BLaER1 (cell line): ENCODE measurements at regions not wholly inside any gene's neighbourhood (a gene's known extent, or its start where the extent isn't known, plus 50 kb on each side); places are given as distances from the start of the nearest gene placed in this dataset.

Experiments used
- H3K27ac ChIP-seq: shearing (Covaris generic); formaldehyde crosslinking; 2 replicates; pipeline ENCODE4 v1.8.1; 2022
- H3K27me3 ChIP-seq: shearing (Covaris generic); formaldehyde crosslinking; 2 replicates; pipeline ENCODE4 v1.8.1; 2022
- H3K36me3 ChIP-seq: shearing (Covaris generic); formaldehyde crosslinking; 2 replicates; pipeline ENCODE4 v1.8.1; 2022
- H3K4me1 ChIP-seq: shearing (Covaris generic); formaldehyde crosslinking; 2 replicates; pipeline ENCODE4 v1.8.1; 2022
- H3K4me2 ChIP-seq: shearing (Covaris generic); formaldehyde crosslinking; 2 replicates; pipeline ENCODE4 v1.8.1; 2022
- H3K4me3 ChIP-seq: shearing (Covaris generic); formaldehyde crosslinking; 2 replicates; pipeline ENCODE4 v1.8.1; 2022
- H3K9ac ChIP-seq: shearing (Covaris generic); formaldehyde crosslinking; 2 replicates; pipeline ENCODE4 v1.8.1; 2022
- H3K9me3 ChIP-seq: shearing (Covaris generic); formaldehyde crosslinking; 2 replicates; pipeline ENCODE4 v1.8.1; 2022
- H4K20me1 ChIP-seq: shearing (Covaris generic); formaldehyde crosslinking; 2 replicates; pipeline ENCODE4 v1.8.1; 2022
- Cebpa-rat ChIP-seq: shearing (Covaris generic); IDR thresholded peaks from 2 replicates; pipeline ENCODE4 v1.8.1; 2022

- Histone ChIP-seq H3K4me2 (no peak overlapping the region), H4K20me1 (no peaks in the 10 kb centered on the region), H3K4me1 (peaks cover 15% of the 10 kb centered on the region), H3K36me3 (no peaks in the 10 kb centered on the region), H3K9me3 (peaks cover 37% of the 10 kb centered on the region), H3K27me3 (no peaks in the 10 kb centered on the region), H3K9ac (no peak overlapping the region), H3K27ac (no peak overlapping the region), H3K4me3 (no peak overlapping the region)
- TF ChIP-seq Cebpa-rat: no peak
Measured at GRCh38 chr21:36624105-36624504, 74.8 kb upstream of the SIM2 start.

- peaks cover 39% of the 10 kb centered on the region for H3K9me3 ChIP-seq
- H3K4me1 ChIP-seq: peaks cover 22% of the 10 kb centered on the region
- TF ChIP-seq Cebpa-rat: no peak
- no peaks in the 10 kb centered on the region for H3K36me3 ChIP-seq
- no peak overlapping the region for H3K27ac ChIP-seq
- H4K20me1 ChIP-seq: no peaks in the 10 kb centered on the region
- H3K27me3 ChIP-seq: no peaks in the 10 kb centered on the region
- no peak overlapping the region for H3K9ac ChIP-seq
- H3K4me2 ChIP-seq: peak overlapping the region; percentile 20; the same call in 1 of the 2 replicates
- H3K4me3 ChIP-seq: no peak overlapping the region
Measured at GRCh38 chr21:36626791-36627190, 72.1 kb upstream of the SIM2 start.

GRCh38 chr21:36627242-36627641 lies 71.7 kb upstream of the SIM2 start:
- no peak overlapping the region for H3K27ac ChIP-seq
- H4K20me1 ChIP-seq: no peaks in the 10 kb centered on the region
- peaks cover 39% of the 10 kb centered on the region for H3K9me3 ChIP-seq
- H3K4me2 ChIP-seq: no peak overlapping the region
- H3K36me3 ChIP-seq: no peaks in the 10 kb centered on the region
- H3K27me3 ChIP-seq: no peaks in the 10 kb centered on the region
- peaks cover 22% of the 10 kb centered on the region for H3K4me1 ChIP-seq
- H3K9ac ChIP-seq: no peak overlapping the region
- no peak for TF ChIP-seq Cebpa-rat
- no peak overlapping the region for H3K4me3 ChIP-seq

GRCh38 chr21:36628106-36628505 lies 70.8 kb upstream of the SIM2 start:
- TF ChIP-seq Cebpa-rat: no peak
- H3K4me3 ChIP-seq: no peak overlapping the region
- H3K27ac ChIP-seq: no peak overlapping the region
- no peak overlapping the region for H3K4me2 ChIP-seq
- H3K9ac ChIP-seq: no peak overlapping the region
- no peaks in the 10 kb centered on the region for H3K27me3 ChIP-seq
- H4K20me1 ChIP-seq: no peaks in the 10 kb centered on the region
- peaks cover 33% of the 10 kb centered on the region for H3K9me3 ChIP-seq
- H3K36me3 ChIP-seq: no peaks in the 10 kb centered on the region
- H3K4me1 ChIP-seq: peaks cover 26% of the 10 kb centered on the region

GRCh38 chr21:36628761-36629460 lies 70.0 kb upstream of the SIM2 start:
- no peak for TF ChIP-seq Cebpa-rat
- Histone ChIP-seq H3K9me3 (peaks cover 30% of the 10 kb centered on the region), H3K4me3 (no peak overlapping the region), H3K27me3 (no peaks in the 10 kb centered on the region), H4K20me1 (no peaks in the 10 kb centered on the region), H3K4me2 (0 out of 2 replicates have a peak overlapping the region, but pooled peaks have one; percentile 12), H3K36me3 (no peaks in the 10 kb centered on the region), H3K9ac (no peak overlapping the region), H3K27ac (no peak overlapping the region), H3K4me1 (peaks cover 31% of the 10 kb centered on the region)

GRCh38 chr21:36630485-36631206 lies 68.3 kb upstream of the SIM2 start:
- no peak for TF ChIP-seq Cebpa-rat
- peaks cover 30% of the 10 kb centered on the region for H3K9me3 ChIP-seq
- peaks cover 31% of the 10 kb centered on the region for H3K4me1 ChIP-seq
- H3K36me3 ChIP-seq: no peaks in the 10 kb centered on the region
- no peaks in the 10 kb centered on the region for H4K20me1 ChIP-seq
- H3K4me2 ChIP-seq: no peak overlapping the region
- H3K27me3 ChIP-seq: no peaks in the 10 kb centered on the region
- no peak overlapping the region for H3K4me3 ChIP-seq
- H3K27ac ChIP-seq: no peak overlapping the region
- no peak overlapping the region for H3K9ac ChIP-seq

- no peak overlapping the region for H3K27ac ChIP-seq
- H3K4me1 ChIP-seq: peaks cover 41% of the 10 kb centered on the region
- H3K4me2 ChIP-seq: no peak overlapping the region
- H4K20me1 ChIP-seq: no peaks in the 10 kb centered on the region
- peaks cover 56% of the 10 kb centered on the region for H3K9me3 ChIP-seq
- H3K4me3 ChIP-seq: peak overlapping the region; percentile 11; the same call in 1 of the 2 replicates
- no peaks in the 10 kb centered on the region for H3K27me3 ChIP-seq
- peaks cover 6% of the 10 kb centered on the region; the same call in 1 of the 2 replicates for H3K36me3 ChIP-seq
- H3K9ac ChIP-seq: no peak overlapping the region
- no peak for TF ChIP-seq Cebpa-rat
Measured at GRCh38 chr21:36636016-36636415, 62.9 kb upstream of the SIM2 start.

- H3K27me3 ChIP-seq: no peaks in the 10 kb centered on the region
- H3K9ac ChIP-seq: no peak overlapping the region
- H3K4me2 ChIP-seq: no peak overlapping the region
- TF ChIP-seq Cebpa-rat: no peak
- H4K20me1 ChIP-seq: no peaks in the 10 kb centered on the region
- peaks cover 42% of the 10 kb centered on the region for H3K4me1 ChIP-seq
- peaks cover 6% of the 10 kb centered on the region; the same call in 1 of the 2 replicates for H3K36me3 ChIP-seq
- peaks cover 56% of the 10 kb centered on the region for H3K9me3 ChIP-seq
- H3K4me3 ChIP-seq: no peak overlapping the region; the same call in 1 of the 2 replicates
- H3K27ac ChIP-seq: no peak overlapping the region
Measured at GRCh38 chr21:36636439-36636838, 62.5 kb upstream of the SIM2 start.

- H3K4me1 ChIP-seq: peaks cover 50% of the 10 kb centered on the region
- H3K9ac ChIP-seq: 0 out of 2 replicates have a peak overlapping the region, but pooled peaks have one; percentile 62
- peak overlapping the region; percentile 58 for H3K4me3 ChIP-seq
- TF ChIP-seq Cebpa-rat: no peak
- no peaks in the 10 kb centered on the region for H4K20me1 ChIP-seq
- peaks cover 45% of the 10 kb centered on the region for H3K9me3 ChIP-seq
- H3K4me2 ChIP-seq: peak overlapping the region; percentile 89
- H3K27ac ChIP-seq: peak overlapping the region; percentile 61
- no peaks in the 10 kb centered on the region for H3K27me3 ChIP-seq
- peaks cover 6% of the 10 kb centered on the region; the same call in 1 of the 2 replicates for H3K36me3 ChIP-seq
Measured at GRCh38 chr21:36639769-36640168, 59.1 kb upstream of the SIM2 start.

- peak overlapping the region; percentile 89 for H3K4me2 ChIP-seq
- H3K27ac ChIP-seq: peak overlapping the region; percentile 61
Measured at GRCh38 chr21:36640174-36640720, 58.7 kb upstream of the SIM2 start.

More at GRCh38 chr21:36640174-36640720, 58.7 kb upstream of the SIM2 start:
- TF ChIP-seq Cebpa-rat: no peak
- peaks cover 50% of the 10 kb centered on the region for H3K4me1 ChIP-seq
- peak overlapping the region; percentile 62; the same call in 1 of the 2 replicates for H3K9ac ChIP-seq
- H3K4me3 ChIP-seq: peak overlapping the region; percentile 58
- H3K27me3 ChIP-seq: no peaks in the 10 kb centered on the region
- no peaks in the 10 kb centered on the region for H4K20me1 ChIP-seq
- peaks cover 40% of the 10 kb centered on the region for H3K9me3 ChIP-seq
- H3K36me3 ChIP-seq: peaks cover 6% of the 10 kb centered on the region; the same call in 1 of the 2 replicates
